GM12872 (cell line): ENCODE measurements at regions not wholly inside any gene's neighbourhood (a gene's known extent, or its start where the extent isn't known, plus 50 kb on each side); places are given as distances from the start of the nearest gene placed in this dataset.

ENCODE experiments used
- CTCF ChIP-seq: IDR thresholded peaks from 3 replicates; pipeline ENCODE4 v1.5.1; 2011; ENCODE audit warnings: low read depth, mild to moderate bottlenecking, low read length, moderate library complexity; ENCODE audit not compliant: insufficient read depth

- TF ChIP-seq CTCF = no peak
Observed at GRCh38 chr3:56983427-56983826, 77.0 kb upstream of the SPATA12 start.

- TF ChIP-seq CTCF = no peak
Observed at GRCh38 chr3:56981445-56982230, 78.8 kb upstream of the SPATA12 start.

GRCh38 chr3:56980798-56981390 lies 79.6 kb upstream of the SPATA12 start:
- TF ChIP-seq CTCF = no peak

GRCh38 chr3:56980243-56980642 lies 80.2 kb upstream of the SPATA12 start:
- no peak for TF ChIP-seq CTCF

GRCh38 chr3:56979791-56980190 lies 80.7 kb upstream of the SPATA12 start:
- no peak for TF ChIP-seq CTCF

- TF ChIP-seq CTCF = no peak
Observed at GRCh38 chr3:56977561-56977889, 82.9 kb upstream of the SPATA12 start.

GRCh38 chr3:56976651-56977560 lies 83.6 kb upstream of the SPATA12 start:
- TF ChIP-seq CTCF = no peak
